ENCODE measurements at regions not wholly inside any gene's neighbourhood (a gene's known extent, or its start where the extent isn't known, plus 50 kb on each side); places are given as distances from the start of the nearest gene placed in this dataset.

GRCh38 chr2:54360055-54360792, 95.9 kb upstream of the SPTBN1 start:
- DNase-seq: no peak

- no peak for DNase-seq
These were observed 91.7 kb upstream of the SPTBN1 start for GRCh38 chr2:54364409-54364808.

GRCh38 chr2:54365661-54366060, 90.5 kb upstream of the SPTBN1 start:
- no peak for DNase-seq

GRCh38 chr2:54366487-54367280, 89.4 kb upstream of the SPTBN1 start:
- no peak for DNase-seq

- no peak for DNase-seq
These were observed 85.6 kb upstream of the SPTBN1 start for GRCh38 chr2:54370405-54371104.

GRCh38 chr2:54371460-54372065, 84.6 kb upstream of the SPTBN1 start:
- no peak for DNase-seq

- no peak for DNase-seq
These were observed 83.8 kb upstream of the SPTBN1 start for GRCh38 chr2:54372361-54372760.

- DNase-seq: no peak
These were observed 82.3 kb upstream of the SPTBN1 start for GRCh38 chr2:54373855-54374254.

GRCh38 chr2:54374591-54375364, 81.3 kb upstream of the SPTBN1 start:
- no peak for DNase-seq

GRCh38 chr2:54377451-54377850, 78.7 kb upstream of the SPTBN1 start:
- no peak for DNase-seq

GRCh38 chr2:54377901-54378493, 78.1 kb upstream of the SPTBN1 start:
- DNase-seq: no peak

GRCh38 chr2:54380670-54381069, 75.5 kb upstream of the SPTBN1 start:
- no peak for DNase-seq

GRCh38 chr2:54381293-54381692, 74.8 kb upstream of the SPTBN1 start:
- DNase-seq: no peak

- DNase-seq: no peak
These were observed 73.5 kb upstream of the SPTBN1 start for GRCh38 chr2:54382601-54383000.

GRCh38 chr2:54384301-54385203, 71.6 kb upstream of the SPTBN1 start:
- DNase-seq: peak; percentile 53

GRCh38 chr2:54385271-54385670, 70.9 kb upstream of the SPTBN1 start:
- DNase-seq: no peak

- DNase-seq: no peak
These were observed 69.5 kb upstream of the SPTBN1 start for GRCh38 chr2:54386585-54386984.

GRCh38 chr2:54387059-54387991, 68.8 kb upstream of the SPTBN1 start:
- DNase-seq: no peak

GRCh38 chr2:54388076-54388475, 68.1 kb upstream of the SPTBN1 start:
- DNase-seq: no peak
